ENCODE measurements at regions not wholly inside any gene's neighbourhood (a gene's known extent, or its start where the extent isn't known, plus 50 kb on each side); places are given as distances from the start of the nearest gene placed in this dataset.

GRCh38 chr10:65100146-65100545 lies 1578.9 kb downstream of the REEP3 start:
- TF ChIP-seq SUZ12 (IDR thresholded peaks at IDR 0.05; ENCODE audit: extremely low read depth, insufficient read depth, insufficient read length) (no peak), YY1 (IDR thresholded peaks at IDR 0.05; ENCODE audit: insufficient read depth, insufficient read length) (no peak)

All from NT2/D1 (cell line).